IMR-90 (cell line): ENCODE measurements at regions not wholly inside any gene's neighbourhood (a gene's known extent, or its start where the extent isn't known, plus 50 kb on each side); places are given as distances from the start of the nearest gene placed in this dataset.

Experiments used
- CTCF ChIP-seq: conservative IDR thresholded peaks from 2 replicates; pipeline ENCODE4 v1.5.1; 2012; ENCODE audit warnings: mild to moderate bottlenecking, low read depth, low read length, improper control_type of control experiment
- FOS ChIP-seq: fragments of 150-350 bp; IDR thresholded peaks from 2 replicates; pipeline ENCODE4 v1.6.1; 2016; ENCODE audit warnings: low read depth, low read length
- POLR2A ChIP-seq: IDR thresholded peaks from 2 replicates; pipeline ENCODE4 v1.6.1; 2012; ENCODE audit warnings: mild to moderate bottlenecking, low read depth, low read length

- TF ChIP-seq CTCF (no peak), FOS (no peak), POLR2A (no peak)
Measured at GRCh38 chr7:40978047-40978446, 724.8 kb downstream of the INHBA start.
